ENCODE measurements at regions not wholly inside any gene's neighbourhood (a gene's known extent, or its start where the extent isn't known, plus 50 kb on each side); places are given as distances from the start of the nearest gene placed in this dataset.

DNA sequence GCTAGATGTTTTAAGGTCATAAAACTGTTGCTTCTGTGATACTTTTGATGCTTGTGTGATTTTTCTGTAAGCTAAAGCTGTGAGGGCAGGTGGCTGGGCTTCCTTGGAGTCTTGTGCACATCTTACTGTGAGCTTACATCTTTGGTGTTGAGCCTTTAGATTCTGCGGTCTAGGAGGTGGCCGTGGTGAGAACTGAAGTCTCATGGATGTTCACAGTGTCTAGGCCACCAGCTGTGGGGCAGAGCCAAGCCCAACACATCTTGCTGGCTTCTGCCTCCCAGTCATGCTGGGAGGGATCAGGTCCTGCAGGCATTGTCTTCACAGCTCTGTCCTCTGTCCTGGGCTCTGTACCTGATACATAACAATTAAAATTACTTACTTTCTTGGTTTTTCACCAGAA, 219.7 kb upstream of the HS6ST1 start:
- no peaks in the 10 kb centered on the region for H3K4me1 ChIP-seq (ENCODE audit: control extremely low read depth in 1 of 4, control insufficient read depth in 4 of 4, insufficient read depth in 4 of 4, low read length in 3 of 4)
- H3K27ac ChIP-seq (ENCODE audit: insufficient read depth in 1 of 2, low read depth in 1 of 2, low read length in 2 of 2, poor library complexity in 1 of 2, severe bottlenecking in 2 of 2), result no peak overlapping the region
- 94% methylated on average over 2 of the region's 2 CpGs for WGBS (ENCODE audit: insufficient coverage)
- no peaks in the 10 kb centered on the region for H3K36me3 ChIP-seq (ENCODE audit: control insufficient read depth in 4 of 4, insufficient read depth in 4 of 4, low read length in 3 of 4)
- no peak for DNase-seq
- H3K27me3 ChIP-seq (replicated peaks in 2 of 5; ENCODE audit: control insufficient read depth in 4 of 5, insufficient read depth in 5 of 5, low read length in 4 of 5), result no peaks in the 10 kb centered on the region
- CTCF ChIA-PET, result no interaction called here
- H3K4me3 ChIP-seq (ENCODE audit: control insufficient read depth in 1 of 7, extremely low read depth in 1 of 7, insufficient read depth in 4 of 7, low read depth in 2 of 7, low read length in 6 of 7), result no peak overlapping the region
- POLR2A ChIA-PET, result no interaction called here
- H3K9me3 ChIP-seq (ENCODE audit: control extremely low read depth in 1 of 5, control insufficient read depth in 4 of 5, insufficient read depth in 2 of 5, low read depth in 1 of 5, low read length in 4 of 5), result no peaks in the 10 kb centered on the region

- Histone ChIP-seq H3K27ac (ENCODE audit: insufficient read depth in 1 of 2, low read depth in 1 of 2, low read length in 2 of 2, poor library complexity in 1 of 2, severe bottlenecking in 2 of 2) (no peak overlapping the region), H3K36me3 (ENCODE audit: control insufficient read depth in 4 of 4, insufficient read depth in 4 of 4, low read length in 3 of 4) (no peaks in the 10 kb centered on the region), H3K4me1 (ENCODE audit: control extremely low read depth in 1 of 4, control insufficient read depth in 4 of 4, insufficient read depth in 4 of 4, low read length in 3 of 4) (no peaks in the 10 kb centered on the region), H3K27me3 (replicated peaks in 2 of 5; ENCODE audit: control insufficient read depth in 4 of 5, insufficient read depth in 5 of 5, low read length in 4 of 5) (no peaks in the 10 kb centered on the region), H3K9me3 (ENCODE audit: control extremely low read depth in 1 of 5, control insufficient read depth in 4 of 5, insufficient read depth in 2 of 5, low read depth in 1 of 5, low read length in 4 of 5) (no peaks in the 10 kb centered on the region), H3K4me3 (ENCODE audit: control insufficient read depth in 1 of 7, extremely low read depth in 1 of 7, insufficient read depth in 4 of 7, low read depth in 2 of 7, low read length in 6 of 7) (no peak overlapping the region)
- ChIA-PET CTCF (no interaction called here), POLR2A (no interaction called here)
- WGBS (ENCODE audit: insufficient coverage), result 100% methylated on average over 2 of the region's 3 CpGs
- DNase-seq, result no peak
Measured at GRCh38 chr2:128540670-128541069, 222.0 kb upstream of the HS6ST1 start.

GRCh38 chr2:128541448-128541847, 222.8 kb upstream of the HS6ST1 start:
- ChIA-PET CTCF (no interaction called here), POLR2A (no interaction called here)
- no peaks in the 10 kb centered on the region for H3K4me1 ChIP-seq (ENCODE audit: control extremely low read depth in 1 of 4, control insufficient read depth in 4 of 4, insufficient read depth in 4 of 4, low read length in 3 of 4)
- no peak for DNase-seq
- H3K27me3 ChIP-seq (replicated peaks in 2 of 5; ENCODE audit: control insufficient read depth in 4 of 5, insufficient read depth in 5 of 5, low read length in 4 of 5), result no peaks in the 10 kb centered on the region
- WGBS (ENCODE audit: insufficient coverage), result 100% methylated on average over 1 of the region's 2 CpGs
- no peaks in the 10 kb centered on the region for H3K36me3 ChIP-seq (ENCODE audit: control insufficient read depth in 4 of 4, insufficient read depth in 4 of 4, low read length in 3 of 4)
- no peak overlapping the region for H3K27ac ChIP-seq (ENCODE audit: insufficient read depth in 1 of 2, low read depth in 1 of 2, low read length in 2 of 2, poor library complexity in 1 of 2, severe bottlenecking in 2 of 2)
- H3K4me3 ChIP-seq (ENCODE audit: control insufficient read depth in 1 of 7, extremely low read depth in 1 of 7, insufficient read depth in 4 of 7, low read depth in 2 of 7, low read length in 6 of 7), result no peak overlapping the region
- no peaks in the 10 kb centered on the region for H3K9me3 ChIP-seq (ENCODE audit: control extremely low read depth in 1 of 5, control insufficient read depth in 4 of 5, insufficient read depth in 2 of 5, low read depth in 1 of 5, low read length in 4 of 5)

DNA sequence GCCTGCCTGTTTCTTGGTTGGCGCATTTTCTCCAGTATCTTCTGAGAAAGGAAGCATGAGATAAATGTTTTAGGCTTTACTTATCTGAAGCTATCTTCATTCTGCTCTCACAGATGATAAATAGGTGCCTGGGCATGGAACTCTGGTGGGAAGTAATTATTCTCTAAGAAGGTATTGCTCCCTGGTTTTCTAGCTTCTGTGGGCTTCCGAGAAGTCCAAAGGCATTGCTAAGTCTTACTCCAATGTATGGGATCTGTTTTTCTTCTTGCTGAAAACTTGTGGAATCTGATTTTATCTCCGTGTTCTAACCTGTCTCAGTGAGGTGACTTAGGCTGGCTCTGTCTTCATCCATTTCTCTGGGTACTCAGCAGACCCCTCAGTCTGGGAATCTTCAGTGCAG, 224.4 kb upstream of the HS6ST1 start:
- Histone ChIP-seq H3K4me1 (ENCODE audit: control extremely low read depth in 1 of 4, control insufficient read depth in 4 of 4, insufficient read depth in 4 of 4, low read length in 3 of 4) (no peaks in the 10 kb centered on the region), H3K27ac (ENCODE audit: insufficient read depth in 1 of 2, low read depth in 1 of 2, low read length in 2 of 2, poor library complexity in 1 of 2, severe bottlenecking in 2 of 2) (no peak overlapping the region), H3K36me3 (ENCODE audit: control insufficient read depth in 4 of 4, insufficient read depth in 4 of 4, low read length in 3 of 4) (no peaks in the 10 kb centered on the region), H3K4me3 (ENCODE audit: control insufficient read depth in 1 of 7, extremely low read depth in 1 of 7, insufficient read depth in 4 of 7, low read depth in 2 of 7, low read length in 6 of 7) (no peak overlapping the region), H3K9me3 (ENCODE audit: control extremely low read depth in 1 of 5, control insufficient read depth in 4 of 5, insufficient read depth in 2 of 5, low read depth in 1 of 5, low read length in 4 of 5) (no peaks in the 10 kb centered on the region), H3K27me3 (replicated peaks in 2 of 5; ENCODE audit: control insufficient read depth in 4 of 5, insufficient read depth in 5 of 5, low read length in 4 of 5) (no peaks in the 10 kb centered on the region)
- ChIA-PET CTCF (no interaction called here), POLR2A (no interaction called here)
- DNase-seq, result no peak
- 100% methylated on average over 2 of the region's 3 CpGs for WGBS (ENCODE audit: insufficient coverage)

- H3K36me3 ChIP-seq (ENCODE audit: control insufficient read depth in 4 of 4, insufficient read depth in 4 of 4, low read length in 3 of 4), result no peaks in the 10 kb centered on the region
- no peak overlapping the region for H3K27ac ChIP-seq (ENCODE audit: insufficient read depth in 1 of 2, low read depth in 1 of 2, low read length in 2 of 2, poor library complexity in 1 of 2, severe bottlenecking in 2 of 2)
- no peak overlapping the region for H3K4me3 ChIP-seq (ENCODE audit: control insufficient read depth in 1 of 7, extremely low read depth in 1 of 7, insufficient read depth in 4 of 7, low read depth in 2 of 7, low read length in 6 of 7)
- no peaks in the 10 kb centered on the region for H3K9me3 ChIP-seq (ENCODE audit: control extremely low read depth in 1 of 5, control insufficient read depth in 4 of 5, insufficient read depth in 2 of 5, low read depth in 1 of 5, low read length in 4 of 5)
- 99% methylated on average over 9 of the region's 10 CpGs for WGBS (ENCODE audit: insufficient coverage)
- no peak for DNase-seq
- CTCF ChIA-PET, result no interaction called here
- no peaks in the 10 kb centered on the region for H3K4me1 ChIP-seq (ENCODE audit: control extremely low read depth in 1 of 4, control insufficient read depth in 4 of 4, insufficient read depth in 4 of 4, low read length in 3 of 4)
- no peaks in the 10 kb centered on the region for H3K27me3 ChIP-seq (replicated peaks in 2 of 5; ENCODE audit: control insufficient read depth in 4 of 5, insufficient read depth in 5 of 5, low read length in 4 of 5)
- POLR2A ChIA-PET, result no interaction called here
Measured at GRCh38 chr2:128543646-128544045, 225.0 kb upstream of the HS6ST1 start.

DNA sequence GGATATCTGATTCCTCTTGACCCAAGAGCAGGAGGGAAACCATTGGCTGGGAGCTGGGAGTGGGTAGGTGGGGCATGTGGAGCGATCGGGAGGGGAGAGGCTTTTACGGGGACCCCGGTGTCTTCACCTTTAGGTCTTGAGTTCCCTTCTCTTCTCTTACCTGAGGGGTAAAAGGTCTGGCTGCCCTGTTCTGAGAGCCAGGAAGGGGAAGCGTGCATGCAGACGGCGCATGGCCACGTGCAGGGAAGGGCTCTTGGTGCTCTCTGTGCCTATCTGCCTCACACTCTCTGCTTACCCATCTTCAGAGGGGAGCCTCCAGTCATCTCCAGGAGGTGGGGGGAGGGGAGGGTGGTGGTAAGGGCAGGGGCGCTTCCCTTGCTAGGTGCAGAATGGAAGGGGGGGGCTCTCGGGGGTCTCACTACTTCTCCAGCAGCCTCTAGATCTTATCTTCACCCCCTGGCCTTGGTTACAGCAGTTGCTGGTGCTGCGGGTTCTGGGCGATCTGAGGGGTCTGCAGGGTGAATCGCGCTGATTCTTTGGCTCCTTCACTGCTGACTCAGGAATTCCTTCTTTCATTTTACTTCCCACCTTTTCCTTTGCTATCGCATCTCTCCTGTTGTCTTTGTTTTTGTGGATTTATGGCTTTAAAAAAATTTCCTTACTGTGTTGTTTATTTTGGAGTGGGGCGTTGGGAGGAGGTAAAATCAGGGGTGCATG, 225.8 kb upstream of the HS6ST1 start:
- WGBS (ENCODE audit: insufficient coverage), result 98% methylated on average over 6 of the region's 16 CpGs
- H3K27me3 ChIP-seq (replicated peaks in 2 of 5; ENCODE audit: control insufficient read depth in 4 of 5, insufficient read depth in 5 of 5, low read length in 4 of 5), result no peaks in the 10 kb centered on the region
- H3K36me3 ChIP-seq (ENCODE audit: control insufficient read depth in 4 of 4, insufficient read depth in 4 of 4, low read length in 3 of 4), result no peaks in the 10 kb centered on the region
- no peak for DNase-seq
- ChIA-PET CTCF (no interaction called here), POLR2A (no interaction called here)
- no peak overlapping the region for H3K4me3 ChIP-seq (ENCODE audit: control insufficient read depth in 1 of 7, extremely low read depth in 1 of 7, insufficient read depth in 4 of 7, low read depth in 2 of 7, low read length in 6 of 7)
- no peaks in the 10 kb centered on the region for H3K9me3 ChIP-seq (ENCODE audit: control extremely low read depth in 1 of 5, control insufficient read depth in 4 of 5, insufficient read depth in 2 of 5, low read depth in 1 of 5, low read length in 4 of 5)
- H3K4me1 ChIP-seq (ENCODE audit: control extremely low read depth in 1 of 4, control insufficient read depth in 4 of 4, insufficient read depth in 4 of 4, low read length in 3 of 4), result peaks cover 0 to 5% (median 0%) of the 10 kb centered on the region in 4 experiments
- no peak overlapping the region for H3K27ac ChIP-seq (ENCODE audit: insufficient read depth in 1 of 2, low read depth in 1 of 2, low read length in 2 of 2, poor library complexity in 1 of 2, severe bottlenecking in 2 of 2)

DNA sequence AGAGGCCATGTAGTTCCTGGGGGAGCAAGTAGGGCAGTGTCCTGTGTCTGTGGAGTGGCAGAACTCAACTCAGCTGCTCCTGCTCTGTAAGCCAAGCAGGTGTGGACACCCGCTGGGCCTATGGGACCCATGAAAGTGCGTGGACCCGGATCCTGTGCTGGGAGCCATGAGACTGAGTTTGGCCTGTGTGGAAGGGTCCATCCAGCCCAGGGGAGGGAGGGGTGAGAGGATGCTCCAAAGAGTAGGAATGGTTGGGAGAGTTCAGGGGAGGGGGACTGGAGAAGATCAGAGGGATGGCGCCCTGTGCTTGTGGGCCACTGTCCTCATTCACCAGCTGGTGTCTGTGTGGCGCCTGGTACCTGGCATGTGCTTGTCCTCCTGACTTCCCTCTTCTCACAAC, 226.4 kb upstream of the HS6ST1 start:
- WGBS (ENCODE audit: insufficient coverage), result 97% methylated on average over 5 of the region's 5 CpGs
- no peak for DNase-seq
- ChIA-PET CTCF (no interaction called here), POLR2A (no interaction called here)
- Histone ChIP-seq H3K9me3 (ENCODE audit: control extremely low read depth in 1 of 5, control insufficient read depth in 4 of 5, insufficient read depth in 2 of 5, low read depth in 1 of 5, low read length in 4 of 5) (no peaks in the 10 kb centered on the region), H3K4me3 (ENCODE audit: control insufficient read depth in 1 of 7, extremely low read depth in 1 of 7, insufficient read depth in 4 of 7, low read depth in 2 of 7, low read length in 6 of 7) (no peak overlapping the region), H3K27ac (ENCODE audit: insufficient read depth in 1 of 2, low read depth in 1 of 2, low read length in 2 of 2, poor library complexity in 1 of 2, severe bottlenecking in 2 of 2) (no peak overlapping the region), H3K36me3 (ENCODE audit: control insufficient read depth in 4 of 4, insufficient read depth in 4 of 4, low read length in 3 of 4) (no peaks in the 10 kb centered on the region), H3K4me1 (ENCODE audit: control extremely low read depth in 1 of 4, control insufficient read depth in 4 of 4, insufficient read depth in 4 of 4, low read length in 3 of 4) (peaks cover 0 to 5% (median 0%) of the 10 kb centered on the region in 4 experiments), H3K27me3 (replicated peaks in 2 of 5; ENCODE audit: control insufficient read depth in 4 of 5, insufficient read depth in 5 of 5, low read length in 4 of 5) (no peaks in the 10 kb centered on the region)
